Activated CD4-positive, CD25-positive, alpha-beta regulatory T cell treated with anti-CD3 and anti-CD28 coated beads, Interleukin-2, amount 50 U/mL, for 24 hours (primary cell): ENCODE measurements at regions not wholly inside any gene's neighbourhood (a gene's known extent, or its start where the extent isn't known, plus 50 kb on each side); places are given as distances from the start of the nearest gene placed in this dataset.

Experiments used
- ATAC-seq, 2 donors: fragments of 150-1000 bp; cut with Tn5 transposase; one replicate each; pipeline ENCODE4 v1.10.0; 2021; ENCODE audit warnings: mild to moderate bottlenecking in 1 of 2, moderate library complexity in 1 of 2

GRCh38 chr1:238242181-238242580 is 351.5 kb upstream of the ZP4 start:
- no peak for ATAC-seq

GRCh38 chr1:238241607-238242006 is 350.9 kb upstream of the ZP4 start:
- ATAC-seq = no peak

GRCh38 chr1:238239343-238239742 is 348.6 kb upstream of the ZP4 start:
- no peak for ATAC-seq

GRCh38 chr1:238233966-238234365 is 343.2 kb upstream of the ZP4 start:
- no peak for ATAC-seq

- no peak for ATAC-seq
These were observed 341.5 kb upstream of the ZP4 start for GRCh38 chr1:238232084-238232710.

- no peak for ATAC-seq
These were observed 336.1 kb upstream of the ZP4 start for GRCh38 chr1:238226810-238227209.

GRCh38 chr1:238223076-238223640 is 332.4 kb upstream of the ZP4 start:
- no peak for ATAC-seq

- no peak for ATAC-seq
These were observed 331.0 kb upstream of the ZP4 start for GRCh38 chr1:238221738-238222137.

GRCh38 chr1:238214449-238214848 is 323.7 kb upstream of the ZP4 start:
- no peak for ATAC-seq

GRCh38 chr1:238205045-238205662 is 314.4 kb upstream of the ZP4 start:
- ATAC-seq = no peak

GRCh38 chr1:238201992-238202391 is 311.3 kb upstream of the ZP4 start:
- no peak for ATAC-seq

- no peak for ATAC-seq
These were observed 308.6 kb upstream of the ZP4 start for GRCh38 chr1:238199325-238199724.

GRCh38 chr1:238196516-238196915 is 305.8 kb upstream of the ZP4 start:
- no peak for ATAC-seq

GRCh38 chr1:238191170-238191569 is 300.4 kb upstream of the ZP4 start:
- ATAC-seq = no peak

GRCh38 chr1:238187575-238187949 is 296.8 kb upstream of the ZP4 start:
- no peak for ATAC-seq

GRCh38 chr1:238186887-238187574 is 296.3 kb upstream of the ZP4 start:
- ATAC-seq = no peak

- ATAC-seq = no peak
These were observed 287.4 kb upstream of the ZP4 start for GRCh38 chr1:238177960-238178645.

- ATAC-seq = no peak
These were observed 286.6 kb upstream of the ZP4 start for GRCh38 chr1:238177351-238177750.

GRCh38 chr1:238176441-238176840 is 285.7 kb upstream of the ZP4 start:
- ATAC-seq = no peak

- ATAC-seq = no peak
These were observed 281.3 kb upstream of the ZP4 start for GRCh38 chr1:238171985-238172384.

- no peak for ATAC-seq
These were observed 271.2 kb upstream of the ZP4 start for GRCh38 chr1:238161955-238162354.

- ATAC-seq = no peak
These were observed 263.2 kb upstream of the ZP4 start for GRCh38 chr1:238153939-238154338.

- ATAC-seq = no peak
These were observed 262.5 kb upstream of the ZP4 start for GRCh38 chr1:238153253-238153652.
